ENCODE measurements at regions not wholly inside any gene's neighbourhood (a gene's known extent, or its start where the extent isn't known, plus 50 kb on each side); places are given as distances from the start of the nearest gene placed in this dataset.

- Histone ChIP-seq H3K27me3 (ENCODE audit: insufficient read depth, low read length) (no peaks in the 10 kb centered on the region), H4K20me1 (ENCODE audit: insufficient read depth) (no peaks in the 10 kb centered on the region), H3K4me2 (ENCODE audit: low read length) (no peak overlapping the region), H3K4me1 (ENCODE audit: control insufficient read depth in 1 of 2, insufficient read depth in 2 of 2, low read length in 2 of 2) (no peaks in the 10 kb centered on the region), H2AFZ (ENCODE audit: low read depth, low read length, poor library complexity, severe bottlenecking) (no peak overlapping the region), H3K27ac (ENCODE audit: low read depth, low read length) (no peak overlapping the region), H3K9me3 (ENCODE audit: control insufficient read depth in 1 of 2, insufficient read depth in 1 of 2, low read depth in 1 of 2, low read length in 2 of 2) (no peaks in the 10 kb centered on the region), H3K36me3 (ENCODE audit: control insufficient read depth in 1 of 2, insufficient read depth in 2 of 2, low read length in 2 of 2) (no peaks in the 10 kb centered on the region), H3K79me2 (ENCODE audit: insufficient read depth, low read length) (no peaks in the 10 kb centered on the region), H3K9me2 (ENCODE audit: insufficient read depth) (no peaks in the 10 kb centered on the region), H3K4me3 (replicated peaks in 1 of 2; ENCODE audit: low read depth in 1 of 2, low read length in 2 of 2) (no peak overlapping the region), H3K9ac (ENCODE audit: low read length) (no peak overlapping the region)
- ChIA-PET CTCF (no interaction called here), POLR2A (no interaction called here), RAD21 (ENCODE audit: low non-redundant PET in 1 of 2, low total read pairs in 2 of 2, uncharacterized antibody in 2 of 2, unreplicated experiment in 2 of 2) (no interaction called here)
- DNase-seq (ENCODE audit: low read depth, low spot score) (no peak), ATAC-seq (no peak)
- BruUV-seq (replicated peaks), result no TSS peak
- TF ChIP-seq, protein P1, sequence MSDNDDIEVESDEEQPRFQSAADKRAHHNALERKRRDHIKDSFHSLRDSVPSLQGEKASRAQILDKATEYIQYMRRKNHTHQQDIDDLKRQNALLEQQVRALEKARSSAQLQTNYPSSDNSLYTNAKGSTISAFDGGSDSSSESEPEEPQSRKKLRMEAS (IDR thresholded peaks at IDR 0.05), result no peak
- no peak for TF ChIP-seq FOSL1 (IDR thresholded peaks at IDR 0.05; ENCODE audit: low read depth)
- no peak for TF ChIP-seq SRF (IDR thresholded peaks at IDR 0.05; ENCODE audit: low read depth)
- no peak for TF ChIP-seq EGR1 (IDR thresholded peaks at IDR 0.05; ENCODE audit: low read depth)
- no peak for TF ChIP-seq YY1 (IDR thresholded peaks at IDR 0.05; ENCODE audit: extremely low read depth, insufficient replicate concordance, low read depth, low read length)
- no peak for TF ChIP-seq POLR2A (IDR thresholded peaks at IDR 0.05; ENCODE audit: borderline replicate concordance, extremely low read depth, insufficient read depth, insufficient read length)
- no peak for TF ChIP-seq ZBTB33 (IDR thresholded peaks at IDR 0.05; ENCODE audit: extremely low read depth, insufficient replicate concordance, low read length)
- TF ChIP-seq SIN3A (IDR thresholded peaks at IDR 0.05; ENCODE audit: low read depth), result no peak
- TF ChIP-seq REST (IDR thresholded peaks at IDR 0.05; ENCODE audit: low read depth), result no peak
- TF ChIP-seq EZH2 (IDR thresholded peaks at IDR 0.05), result no peak
- TF ChIP-seq ATF3 (IDR thresholded peaks at IDR 0.05), result no peak
- no peak for TF ChIP-seq ZFX (IDR thresholded peaks at IDR 0.05)
- no peak for TF ChIP-seq CTCF (IDR thresholded peaks at IDR 0.05 in 2 of 3, conservative IDR thresholded peaks at IDR 0.05 in 1 of 3; ENCODE audit: borderline replicate concordance in 1 of 3, insufficient read depth in 1 of 3, low read depth in 2 of 3, low read length in 2 of 3)
- no peak for TF ChIP-seq TCF7L2 (IDR thresholded peaks at IDR 0.05; ENCODE audit: borderline replicate concordance, extremely low read depth, insufficient read depth, insufficient read length)
- no peak for TF ChIP-seq JUND (IDR thresholded peaks at IDR 0.05)
- TF ChIP-seq ZNF274 (IDR thresholded peaks at IDR 0.05; ENCODE audit: low read depth, low read length), result no peak
- intact Hi-C loops (cut with micrococcal nuclease), result no loop called here
Observed at GRCh38 chr2:183926433-183926832, 671.9 kb upstream of the ZNF804A start.
